ENCODE measurements at regions not wholly inside any gene's neighbourhood (a gene's known extent, or its start where the extent isn't known, plus 50 kb on each side); places are given as distances from the start of the nearest gene placed in this dataset.

GRCh38 chr5:130720355-130720754 is 444.7 kb downstream of the HINT1 start:
- TF ChIP-seq CTCF (conservative IDR thresholded peaks at IDR 0.05): peak; percentile 65
- Mint-ChIP-seq H3K9me3 (no peaks in the 10 kb centered on the region), H3K36me3 (ENCODE audit: low read depth) (no peaks in the 10 kb centered on the region), H3K27ac (ENCODE audit: unreplicated experiment) (no peak overlapping the region), H3K4me3 (no peak overlapping the region), H3K27me3 (ENCODE audit: low read depth) (no peaks in the 10 kb centered on the region), H3K4me1 (peaks cover 3% of the 10 kb centered on the region)
- DNase-seq (ENCODE audit: low read depth, low spot score): no peak

DNA sequence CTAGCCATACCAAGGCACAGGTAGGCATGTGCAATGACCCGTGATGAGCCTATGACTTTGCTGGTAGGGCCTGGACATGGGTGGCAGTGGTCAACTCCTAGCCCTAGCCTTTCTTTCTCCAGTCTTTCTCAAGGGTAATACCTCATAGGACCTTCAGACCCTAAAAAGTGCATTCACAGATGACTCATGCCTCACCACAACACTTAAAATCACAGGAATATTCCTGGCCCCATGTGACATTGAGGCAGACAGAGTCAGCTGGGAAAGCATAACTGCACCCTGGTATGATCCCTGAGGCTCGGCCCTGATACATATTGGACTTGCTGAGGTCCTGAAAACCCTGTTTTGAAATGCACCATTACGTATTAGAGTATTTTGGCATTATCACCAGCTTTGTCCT is 449.5 kb downstream of the HINT1 start:
- H3K4me1 Mint-ChIP-seq: peaks cover 5% of the 10 kb centered on the region
- TF ChIP-seq CTCF (conservative IDR thresholded peaks at IDR 0.05): no peak
- H3K9me3 Mint-ChIP-seq: no peaks in the 10 kb centered on the region
- H3K27ac Mint-ChIP-seq (ENCODE audit: unreplicated experiment): no peak overlapping the region
- DNase-seq (ENCODE audit: low read depth, low spot score): no peak
- no peaks in the 10 kb centered on the region for H3K27me3 Mint-ChIP-seq (ENCODE audit: low read depth)
- H3K4me3 Mint-ChIP-seq: no peak overlapping the region
- no peaks in the 10 kb centered on the region for H3K36me3 Mint-ChIP-seq (ENCODE audit: low read depth)

GRCh38 chr5:130714200-130714599 is 450.9 kb downstream of the HINT1 start:
- Mint-ChIP-seq H3K36me3 (ENCODE audit: low read depth) (no peaks in the 10 kb centered on the region), H3K4me3 (no peak overlapping the region)

GRCh38 chr5:130712324-130712723 is 452.7 kb downstream of the HINT1 start:
- TF ChIP-seq CTCF (conservative IDR thresholded peaks at IDR 0.05): no peak
- Mint-ChIP-seq H3K36me3 (ENCODE audit: low read depth) (no peaks in the 10 kb centered on the region), H3K9me3 (no peaks in the 10 kb centered on the region), H3K27me3 (ENCODE audit: low read depth) (no peaks in the 10 kb centered on the region), H3K4me3 (no peak overlapping the region), H3K27ac (ENCODE audit: unreplicated experiment) (no peak overlapping the region), H3K4me1 (peaks cover 9% of the 10 kb centered on the region)
- no peak for DNase-seq (ENCODE audit: low read depth, low spot score)

More at GRCh38 chr5:130714200-130714599, 450.9 kb downstream of the HINT1 start:
- H3K27ac Mint-ChIP-seq (ENCODE audit: unreplicated experiment): no peak overlapping the region
- no peaks in the 10 kb centered on the region for H3K27me3 Mint-ChIP-seq (ENCODE audit: low read depth)
- H3K9me3 Mint-ChIP-seq: no peaks in the 10 kb centered on the region
- peaks cover 9% of the 10 kb centered on the region for H3K4me1 Mint-ChIP-seq
- TF ChIP-seq CTCF (conservative IDR thresholded peaks at IDR 0.05): no peak
- no peak for DNase-seq (ENCODE audit: low read depth, low spot score)

GRCh38 chr5:130710596-130710995 is 454.5 kb downstream of the HINT1 start:
- H3K4me3 Mint-ChIP-seq: no peak overlapping the region
- H3K36me3 Mint-ChIP-seq (ENCODE audit: low read depth): no peaks in the 10 kb centered on the region
- H3K27me3 Mint-ChIP-seq (ENCODE audit: low read depth): no peaks in the 10 kb centered on the region
- H3K9me3 Mint-ChIP-seq: no peaks in the 10 kb centered on the region
- H3K4me1 Mint-ChIP-seq: peaks cover 20% of the 10 kb centered on the region
- TF ChIP-seq CTCF (conservative IDR thresholded peaks at IDR 0.05): no peak
- DNase-seq (ENCODE audit: low read depth, low spot score): no peak
- no peak overlapping the region for H3K27ac Mint-ChIP-seq (ENCODE audit: unreplicated experiment)

GRCh38 chr5:130708754-130709153 is 456.3 kb downstream of the HINT1 start:
- no peaks in the 10 kb centered on the region for H3K27me3 Mint-ChIP-seq (ENCODE audit: low read depth)
- no peaks in the 10 kb centered on the region for H3K36me3 Mint-ChIP-seq (ENCODE audit: low read depth)
- peaks cover 20% of the 10 kb centered on the region for H3K4me1 Mint-ChIP-seq
- no peak for DNase-seq (ENCODE audit: low read depth, low spot score)
- H3K9me3 Mint-ChIP-seq: no peaks in the 10 kb centered on the region
- H3K27ac Mint-ChIP-seq (ENCODE audit: unreplicated experiment): no peak overlapping the region
- H3K4me3 Mint-ChIP-seq: no peak overlapping the region
- no peak for TF ChIP-seq CTCF (conservative IDR thresholded peaks at IDR 0.05)
